Hepatocyte (in vitro differentiated cells): ENCODE measurements at regions not wholly inside any gene's neighbourhood (a gene's known extent, or its start where the extent isn't known, plus 50 kb on each side); places are given as distances from the start of the nearest gene placed in this dataset.

Experiments
- CTCF ChIP-seq: fragments of 200-600 bp; sonication (generic); IDR thresholded peaks from 2 replicates; pipeline ENCODE4 v1.5.1; 2016; ENCODE audit warnings: antibody characterized with exemption, mild to moderate bottlenecking; ENCODE audit not compliant: poor library complexity
- EZH2phosphoT487 ChIP-seq: fragments of 200-600 bp; sonication (generic); IDR thresholded peaks from one replicate; pipeline ENCODE4 v1.6.1; 2018; ENCODE audit warnings: antibody characterized with exemption, mild to moderate bottlenecking, low read depth, moderate library complexity; ENCODE audit not compliant: unreplicated experiment, severe bottlenecking

GRCh38 chr14:61632401-61632800, 62.9 kb upstream of the HIF1A start:
- TF ChIP-seq EZH2phosphoT487, result no peak
- TF ChIP-seq CTCF, result no peak
